Lung microvascular endothelial cell (primary cell): ENCODE measurements at regions not wholly inside any gene's neighbourhood (a gene's known extent, or its start where the extent isn't known, plus 50 kb on each side); places are given as distances from the start of the nearest gene placed in this dataset.
A peak's percentile ranks its signal among the peaks of the same experiment; 100 is the strongest.
"Not testable (repeated sequence)": the region's sequence is repeated elsewhere in the genome, so short reads cannot be mapped to it uniquely, and the experiment has no call there.

Source experiments
- DNase-seq, 2 donors: peaks; one replicate each; pipeline versions ENCODE4 v3.0.0 to v3.0.0-alpha.2; 2010; ENCODE audit warnings: low read depth in 2 of 2

DNA sequence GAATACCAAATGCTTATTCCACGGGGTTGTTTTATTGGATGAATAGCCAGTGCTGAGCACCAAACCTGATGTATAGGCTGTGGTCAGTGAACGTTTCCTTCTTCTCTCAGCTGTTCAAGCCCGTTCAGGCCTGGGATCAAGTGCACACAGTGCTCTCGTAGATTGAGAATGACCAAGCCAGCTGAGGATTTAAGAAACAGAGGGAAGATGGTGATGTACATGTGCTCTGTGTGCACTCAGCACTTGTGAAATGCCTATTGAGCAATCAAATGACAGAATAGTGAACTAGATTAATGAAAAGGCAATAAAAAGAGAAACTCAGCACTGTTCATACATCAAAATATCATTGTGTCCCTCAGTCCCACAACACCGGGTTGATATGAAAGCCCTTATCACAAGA lies 302.5 kb downstream of the BMPER start:
- no peak for DNase-seq

DNA sequence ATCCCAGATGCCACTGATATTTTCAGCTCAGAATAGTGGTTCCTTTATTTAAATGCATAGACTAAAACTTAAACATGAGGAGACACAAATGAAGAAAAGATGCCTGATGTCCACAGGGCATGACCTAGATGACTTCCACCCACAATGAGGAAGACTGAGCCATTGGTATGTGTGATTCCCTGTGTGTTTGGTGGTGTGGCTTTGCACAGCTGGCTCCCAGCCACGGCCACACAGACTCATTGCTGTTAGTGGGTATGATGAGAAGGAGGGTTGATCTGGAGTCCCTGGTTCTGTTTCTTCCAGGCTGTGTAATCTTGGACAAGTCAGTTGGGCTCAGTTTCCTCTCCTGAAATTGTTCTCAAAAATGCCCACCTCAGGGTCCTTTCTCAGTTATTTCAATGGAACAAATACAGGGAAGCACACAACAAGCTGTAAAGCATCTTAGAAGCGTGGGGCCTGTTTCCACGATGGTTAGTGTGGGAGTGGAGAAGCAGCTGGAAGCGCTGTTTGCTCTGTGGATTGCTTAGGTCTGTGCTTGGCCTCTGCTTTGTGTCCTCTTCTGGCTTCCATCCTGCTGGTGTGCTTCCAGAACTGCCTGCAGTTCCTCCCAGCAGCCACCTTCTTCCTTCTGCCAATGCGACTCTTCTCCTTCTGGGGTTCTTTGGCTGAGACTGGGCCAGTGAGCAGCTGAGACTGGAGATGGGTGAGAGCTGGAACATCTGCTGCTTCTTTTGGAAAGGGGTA lies 303.7 kb downstream of the BMPER start:
- DNase-seq, result no peak

DNA sequence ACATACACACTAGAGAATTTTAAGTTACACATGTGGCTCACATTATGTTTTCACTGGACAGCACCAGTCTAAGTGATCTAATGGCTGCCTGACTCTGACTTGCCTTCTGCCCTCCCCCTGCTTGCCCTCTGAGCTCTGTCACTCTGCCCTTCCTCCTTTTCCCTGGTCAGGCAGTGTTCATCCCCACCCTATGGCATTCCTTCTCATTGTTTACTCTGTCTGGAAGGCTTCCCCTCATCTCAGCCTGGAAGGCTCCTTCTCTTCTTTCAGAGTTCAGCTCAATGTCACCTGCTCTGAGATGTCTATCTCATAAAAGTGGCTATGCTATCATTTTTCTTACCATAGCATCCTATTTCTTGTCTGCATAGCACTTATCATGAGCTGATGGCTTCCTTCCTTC lies 305.7 kb downstream of the BMPER start:
- no peak for DNase-seq

DNA sequence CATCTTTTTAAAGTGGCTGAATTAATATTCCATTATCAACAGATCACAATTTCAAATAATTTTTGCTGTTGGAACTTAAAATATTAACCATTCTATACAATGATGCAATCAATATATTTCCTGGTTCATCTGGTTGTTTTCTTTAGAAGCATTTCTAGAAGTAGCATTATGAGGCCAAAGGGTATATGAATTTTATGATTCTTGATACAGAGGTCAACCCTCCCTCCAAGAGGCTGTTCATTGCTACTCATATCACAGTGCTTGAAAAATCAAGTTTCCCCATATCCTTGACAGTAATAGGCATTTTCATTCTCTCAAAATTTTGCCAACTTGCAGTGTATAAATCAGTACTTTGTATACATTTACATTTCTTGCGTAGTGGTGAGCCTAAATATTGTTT lies 312.6 kb downstream of the BMPER start:
- DNase-seq, result no peak

DNA sequence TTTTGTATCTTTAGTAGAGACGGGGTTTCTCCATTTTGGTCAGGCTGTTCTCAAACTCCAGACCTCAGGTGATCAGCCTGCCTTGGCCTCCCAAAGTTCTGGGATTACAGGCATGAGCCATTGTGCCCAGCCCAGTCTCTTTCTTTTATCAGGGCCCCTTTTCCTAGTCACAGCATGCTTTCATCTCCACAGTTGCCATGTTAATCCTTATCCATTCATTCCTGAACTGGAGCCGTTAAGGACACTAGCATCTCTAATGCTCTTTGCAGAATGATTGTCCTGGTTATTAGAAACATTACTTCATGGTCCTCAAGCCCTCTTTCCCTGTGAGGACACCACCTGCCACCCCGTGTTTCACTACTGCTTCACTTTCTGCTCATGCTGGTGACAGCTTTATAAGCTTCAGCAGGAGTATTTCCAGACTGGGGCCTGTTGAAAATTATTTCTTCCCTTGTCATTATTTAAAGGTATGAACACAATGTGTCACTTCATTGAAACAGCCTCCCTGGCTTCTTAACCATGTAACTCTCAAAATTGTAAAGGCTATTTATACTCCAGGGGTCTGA lies 313.9 kb downstream of the BMPER start:
- no peak for DNase-seq

DNA sequence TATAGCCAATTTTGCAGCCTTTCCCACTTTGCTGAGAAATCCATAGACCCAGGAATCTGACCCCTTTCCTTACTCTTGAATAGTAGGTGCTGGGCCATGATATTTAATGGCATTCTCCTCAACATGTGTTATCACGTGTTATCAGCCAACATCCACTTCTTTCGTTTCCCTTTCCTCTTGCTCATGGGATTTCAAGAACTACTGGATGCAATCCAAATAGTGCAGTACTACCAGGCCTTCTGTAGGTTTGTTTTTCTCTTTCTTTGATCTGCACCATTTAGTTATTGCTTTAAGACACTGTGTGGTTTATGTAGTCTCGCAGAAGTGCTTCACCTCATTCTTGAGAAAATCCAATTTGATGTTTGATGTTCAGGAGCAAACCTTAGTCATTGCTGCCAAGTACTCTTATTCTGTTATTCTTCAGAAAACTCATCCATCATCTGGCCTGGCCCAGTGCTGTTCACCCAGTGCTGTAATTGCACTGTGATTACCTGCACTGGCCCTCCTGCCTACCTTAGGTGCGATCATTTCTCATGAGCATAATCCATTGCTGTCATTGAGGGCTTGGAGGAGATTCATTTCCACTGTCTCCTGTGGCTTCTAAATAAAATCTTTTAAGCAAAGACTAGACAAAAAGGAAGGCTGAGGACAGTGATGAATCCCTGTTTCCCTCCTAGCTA lies 315.3 kb downstream of the BMPER start:
- peak in 1 of 2 donors; percentile 6 for DNase-seq

DNA sequence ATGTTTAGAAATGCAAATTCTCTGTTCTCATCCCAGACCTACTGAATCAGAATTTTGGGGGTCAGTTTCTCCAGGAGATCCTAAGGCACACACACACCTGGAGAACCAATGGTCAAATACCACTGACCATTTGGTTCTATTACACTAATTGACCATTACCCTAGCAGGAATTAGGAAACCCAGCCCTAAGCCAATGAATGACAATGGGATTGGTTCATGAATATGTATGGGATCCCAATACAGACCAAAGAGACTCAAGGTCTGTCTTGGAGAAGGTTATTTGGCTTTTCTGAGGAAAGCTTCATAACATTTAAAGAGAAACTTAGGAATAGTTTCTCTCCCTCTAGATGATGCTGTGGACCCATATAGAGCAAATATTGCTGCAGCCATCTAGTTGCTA lies 317.0 kb downstream of the BMPER start:
- no peak for DNase-seq

DNA sequence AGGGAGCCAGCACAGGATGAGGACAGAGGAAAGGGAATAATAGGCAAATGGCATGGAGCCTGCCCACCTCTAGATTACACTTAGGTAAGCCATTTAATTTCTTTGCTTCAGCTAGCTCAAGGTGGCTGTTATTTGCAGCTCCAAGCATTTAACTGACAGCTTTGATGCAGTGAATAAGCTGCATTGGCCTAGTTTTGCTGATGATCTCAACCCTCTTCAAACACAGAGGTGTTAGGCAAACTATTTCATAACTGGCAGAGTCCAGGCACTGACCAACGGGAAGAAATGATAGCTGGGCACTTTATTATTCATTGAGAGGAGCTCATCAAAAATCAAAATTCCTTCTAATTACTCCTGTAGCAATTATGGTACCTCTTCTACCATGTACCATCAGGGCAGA lies 317.4 kb downstream of the BMPER start:
- no peak for DNase-seq

DNA sequence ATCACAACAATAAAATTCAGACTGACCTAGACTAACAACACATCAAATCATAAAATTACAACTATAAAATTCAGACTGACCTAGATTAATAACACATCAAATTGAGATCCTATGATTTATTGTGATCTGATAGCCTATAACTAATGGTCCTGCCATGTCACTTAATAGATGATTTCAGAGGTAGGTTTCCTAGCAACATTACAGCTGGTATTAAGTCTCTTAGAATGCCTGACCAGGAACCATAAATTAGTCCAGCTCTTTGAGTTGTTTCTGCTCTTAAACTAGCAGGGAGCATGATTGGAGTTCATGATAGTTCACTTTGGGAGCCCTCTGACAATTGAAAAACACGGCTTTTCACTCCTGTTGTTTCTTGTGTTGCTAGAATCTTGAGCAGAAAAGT lies 318.9 kb downstream of the BMPER start:
- DNase-seq, result no peak

DNA sequence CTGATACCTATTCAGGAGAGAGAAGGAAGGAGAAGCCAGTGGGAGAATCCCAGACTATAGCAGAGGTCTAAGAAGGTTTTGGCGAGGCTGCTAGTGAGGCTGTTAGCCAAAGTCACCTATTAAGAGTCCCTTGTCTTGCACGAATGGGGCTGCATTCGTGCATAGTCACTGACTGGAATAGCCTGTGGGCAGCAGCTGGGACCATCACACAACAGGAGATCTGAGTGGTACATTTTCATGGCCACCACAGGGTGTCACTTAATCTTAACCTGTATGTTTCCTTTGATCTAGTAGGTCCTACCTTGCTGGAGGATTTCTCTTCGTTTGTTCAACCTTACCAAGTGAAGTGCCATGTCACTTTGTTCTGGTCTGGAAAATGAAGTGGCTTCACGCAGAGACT lies 319.9 kb downstream of the BMPER start:
- no peak for DNase-seq

DNA sequence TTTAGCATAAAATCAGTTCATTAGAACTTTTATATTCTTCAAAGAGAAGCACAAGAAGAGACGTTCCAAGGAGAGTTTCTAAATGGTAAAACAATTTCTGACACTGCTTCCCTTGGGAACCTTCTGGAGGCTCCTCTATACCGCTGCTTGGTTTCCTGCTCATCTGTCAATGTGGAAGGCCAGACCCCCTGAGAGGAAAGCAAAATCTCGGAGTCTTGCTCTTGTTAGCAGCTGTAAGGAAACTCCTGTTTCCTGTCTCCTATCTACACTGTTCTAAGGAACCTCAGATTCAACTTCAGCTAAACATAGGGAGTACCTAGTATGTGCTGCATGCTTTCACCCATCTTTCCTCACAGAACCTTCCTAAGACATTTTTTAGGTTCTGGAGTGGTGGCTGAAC lies 322.2 kb downstream of the BMPER start:
- peak in 1 of 2 donors; percentile 60 for DNase-seq

DNA sequence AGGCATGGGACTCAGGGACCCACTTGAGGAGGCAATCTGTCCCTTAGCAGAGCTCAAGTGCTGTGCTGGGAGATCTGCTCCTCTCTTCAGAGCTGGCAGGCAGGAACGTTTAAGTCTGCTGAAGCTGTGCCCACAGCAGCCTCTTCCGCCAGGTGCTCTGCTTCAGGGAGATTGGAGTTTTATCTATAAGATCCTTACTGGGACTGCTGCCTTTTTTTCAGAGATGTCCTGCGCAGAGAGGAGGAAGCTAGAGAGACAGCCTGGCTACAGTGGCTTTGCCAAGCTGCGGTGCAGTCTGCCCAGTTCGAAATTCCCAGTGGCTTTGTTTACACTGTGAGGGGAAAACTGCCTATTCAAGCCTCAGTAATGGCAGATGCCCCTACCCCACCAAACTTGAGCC lies 329.8 kb downstream of the BMPER start:
- DNase-seq, result not testable (repeated sequence)

DNA sequence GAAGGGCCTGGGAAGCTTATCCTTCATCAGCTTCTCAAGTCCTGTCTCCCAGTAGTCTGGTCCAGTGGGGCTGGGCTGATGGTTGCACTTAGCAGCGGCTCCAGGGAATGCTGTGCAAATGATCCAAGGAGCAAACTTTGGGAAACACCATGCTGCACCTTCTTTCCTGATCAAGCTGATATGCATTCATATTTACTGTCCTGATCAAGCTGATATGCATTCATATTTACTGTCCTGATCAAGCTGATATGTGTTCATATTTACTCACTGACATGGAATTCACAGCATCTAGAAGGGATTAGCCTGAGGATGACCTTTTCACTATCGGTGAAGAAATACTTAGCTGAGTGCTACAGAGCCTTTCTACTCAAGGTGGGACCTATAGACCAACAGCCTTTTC lies 330.7 kb downstream of the BMPER start:
- DNase-seq, result no peak

DNA sequence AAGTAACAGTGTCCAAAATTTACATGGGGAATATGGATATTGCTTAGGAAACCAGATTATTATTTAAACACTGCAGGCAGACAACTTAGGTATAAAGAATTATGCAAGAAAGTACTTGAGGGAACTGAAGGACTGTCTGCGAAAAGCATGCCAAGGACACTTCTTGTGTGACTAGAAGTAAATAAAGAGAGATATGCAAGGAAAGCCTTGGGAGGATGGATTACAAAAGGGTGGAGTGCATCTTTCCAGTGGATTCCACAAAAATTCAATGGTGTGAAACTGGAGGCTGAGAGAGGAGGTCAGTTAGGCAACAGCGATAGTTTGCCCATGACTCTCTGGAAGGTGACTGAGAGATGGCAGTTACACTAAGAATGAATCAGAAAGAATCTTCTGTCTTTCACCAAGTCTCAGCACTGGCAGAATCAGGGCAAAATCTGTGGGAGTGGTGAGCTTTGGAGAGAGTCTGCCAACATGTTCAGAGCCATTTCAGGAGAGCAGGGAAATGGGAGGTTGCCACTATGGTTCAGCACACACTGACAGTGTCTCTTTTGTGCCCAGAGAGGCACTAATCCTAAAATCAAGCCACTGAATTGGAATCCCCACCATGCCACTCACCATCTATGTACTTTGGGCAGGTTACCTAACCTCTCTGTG lies 331.6 kb downstream of the BMPER start:
- DNase-seq, result no peak

DNA sequence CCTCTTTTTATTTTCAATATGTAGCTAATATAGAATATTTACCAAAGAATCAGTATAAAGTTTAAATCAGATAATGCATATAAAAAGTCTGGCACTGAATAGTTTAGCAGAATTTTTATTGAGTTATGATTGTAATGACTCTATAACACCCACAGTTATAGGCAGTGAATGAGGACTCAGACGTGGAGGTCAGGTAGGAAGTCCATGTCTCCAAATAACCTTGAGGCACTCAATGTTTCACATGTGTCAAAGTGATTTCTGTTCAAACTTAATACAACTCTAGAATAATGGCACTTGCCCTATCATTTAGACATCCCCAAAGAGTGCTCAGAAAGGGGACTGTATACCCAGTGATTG lies 332.1 kb downstream of the BMPER start:
- no peak for DNase-seq

DNA sequence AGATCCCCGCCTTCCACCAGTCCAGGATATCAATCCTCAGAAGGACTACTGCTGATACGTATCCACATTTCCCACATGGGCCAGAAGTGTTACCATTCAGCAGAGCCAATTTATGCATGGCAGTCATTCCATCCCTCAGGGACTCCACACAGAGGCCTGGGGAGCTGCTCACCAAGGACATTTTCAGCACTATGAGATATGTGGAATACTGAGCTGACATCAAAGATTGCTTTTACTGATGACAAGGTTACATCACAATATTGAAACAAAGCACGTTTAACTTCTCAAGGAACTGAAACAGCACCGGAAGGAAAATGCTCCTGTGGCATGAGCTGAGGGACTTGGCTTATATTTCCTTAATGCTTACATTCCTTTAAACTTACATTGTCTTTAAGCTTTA lies 335.1 kb downstream of the BMPER start:
- no peak for DNase-seq

DNA sequence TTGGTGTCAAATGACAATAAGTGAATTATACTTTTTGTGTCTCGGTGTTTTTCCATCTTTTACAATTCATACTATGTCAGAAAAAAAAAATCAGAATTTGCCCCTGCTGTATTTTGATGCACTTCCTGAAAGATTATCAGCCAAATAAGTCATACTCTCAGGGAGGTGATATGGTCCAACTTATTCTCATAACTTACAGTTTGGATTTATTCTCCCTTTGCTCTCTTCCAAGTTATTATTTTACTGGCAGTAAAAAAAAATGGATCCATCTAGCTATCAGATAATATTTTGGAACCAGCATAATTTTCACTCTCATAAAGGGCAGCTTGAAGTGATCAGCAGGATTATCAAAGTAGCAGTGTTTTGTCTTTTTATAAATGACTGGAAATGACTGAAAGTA lies 337.1 kb downstream of the BMPER start:
- no peak for DNase-seq

DNA sequence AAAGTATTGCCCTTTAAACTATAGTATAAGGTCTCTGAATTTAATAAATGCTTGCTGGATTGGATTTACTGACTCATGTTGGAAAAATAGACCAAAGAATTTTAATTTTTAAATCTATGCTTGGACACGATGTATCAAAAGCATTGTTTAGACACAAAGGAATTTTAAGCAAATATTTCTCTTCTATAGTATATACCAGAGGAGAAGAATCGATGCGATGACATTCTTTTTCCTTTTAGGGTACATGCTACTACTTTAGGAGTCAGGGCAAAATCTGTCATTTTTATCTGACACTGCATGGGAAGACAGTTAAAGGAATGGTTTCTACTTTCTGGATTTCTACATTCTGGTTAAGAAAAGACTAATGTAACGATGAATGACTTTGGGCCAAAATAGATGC lies 339.9 kb downstream of the BMPER start:
- no peak for DNase-seq

DNA sequence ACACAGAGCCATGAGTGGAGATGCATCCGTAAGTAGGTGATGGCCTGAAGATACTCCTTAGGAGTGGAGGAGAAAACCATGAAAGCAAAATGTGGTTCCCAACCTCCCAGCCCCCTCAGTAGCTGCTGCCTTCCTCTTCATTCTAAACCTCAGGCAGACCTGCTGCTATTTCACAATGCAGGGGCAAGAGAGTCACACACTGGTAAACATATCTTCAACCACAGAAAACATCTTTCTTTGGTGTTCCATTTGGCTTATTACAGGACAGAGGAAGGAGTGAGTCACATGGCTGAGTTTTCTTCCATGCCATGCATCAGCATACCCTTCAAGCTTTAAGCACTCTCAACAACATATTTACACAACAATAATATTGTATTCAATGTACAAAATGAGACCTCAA lies 342.1 kb downstream of the BMPER start:
- DNase-seq, result no peak

DNA sequence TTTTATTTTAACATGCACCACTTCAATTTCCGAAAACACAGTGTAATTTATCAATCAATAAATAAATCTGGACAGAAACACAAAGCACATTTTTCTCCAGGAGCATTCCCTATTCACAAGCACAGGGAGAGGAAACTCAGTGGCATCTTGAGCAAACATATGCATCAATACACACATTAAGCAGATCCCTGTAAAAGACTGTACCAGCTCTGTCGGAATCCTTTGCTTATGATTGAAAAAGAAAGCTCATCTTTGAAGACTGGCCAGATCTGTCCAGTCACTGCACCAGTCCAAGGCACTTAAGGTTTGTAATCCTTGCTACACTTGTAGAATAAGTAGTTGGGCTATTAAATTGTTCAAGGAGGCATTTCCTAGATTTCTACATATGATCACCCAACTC lies 343.9 kb downstream of the BMPER start:
- DNase-seq, result no peak

DNA sequence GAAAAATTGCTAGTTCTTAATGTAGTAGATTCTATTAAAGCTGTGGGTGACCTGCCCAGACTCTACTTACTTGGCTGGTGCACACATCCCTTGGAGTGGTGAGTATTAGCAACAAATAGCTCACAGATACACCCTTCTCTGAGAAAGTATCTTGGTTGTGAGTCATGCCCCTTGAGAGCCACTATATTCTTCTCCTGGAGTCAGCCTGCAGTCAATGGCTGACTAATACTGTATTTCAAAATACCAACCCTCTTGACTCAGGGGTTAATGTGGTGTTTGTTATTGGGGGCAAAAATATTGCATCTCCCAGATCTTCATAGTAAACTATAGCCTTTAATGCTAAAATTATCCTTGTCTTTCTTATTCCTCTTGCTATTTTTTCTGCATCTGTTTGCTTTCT lies 354.9 kb downstream of the BMPER start:
- peak in 1 of 2 donors; percentile 71 for DNase-seq

DNA sequence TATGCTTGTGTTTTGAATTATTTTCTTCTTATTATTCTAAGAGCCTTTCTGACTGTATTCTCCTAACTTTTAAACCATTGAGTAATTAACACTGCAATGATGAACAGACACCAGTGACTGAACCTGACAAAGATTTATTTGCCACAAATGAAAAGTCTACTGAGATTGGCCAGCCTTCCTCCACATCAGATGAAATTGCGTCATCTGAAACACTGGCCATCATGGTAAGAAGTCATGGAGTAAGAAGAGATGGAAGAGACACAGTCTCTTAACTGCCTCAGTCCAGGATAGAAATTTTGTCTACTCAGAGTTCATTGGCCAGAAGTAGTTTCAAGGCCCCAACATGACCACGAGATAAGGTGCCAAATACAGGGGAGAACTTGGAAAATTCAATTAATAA lies 357.8 kb downstream of the BMPER start:
- DNase-seq, result no peak

DNA sequence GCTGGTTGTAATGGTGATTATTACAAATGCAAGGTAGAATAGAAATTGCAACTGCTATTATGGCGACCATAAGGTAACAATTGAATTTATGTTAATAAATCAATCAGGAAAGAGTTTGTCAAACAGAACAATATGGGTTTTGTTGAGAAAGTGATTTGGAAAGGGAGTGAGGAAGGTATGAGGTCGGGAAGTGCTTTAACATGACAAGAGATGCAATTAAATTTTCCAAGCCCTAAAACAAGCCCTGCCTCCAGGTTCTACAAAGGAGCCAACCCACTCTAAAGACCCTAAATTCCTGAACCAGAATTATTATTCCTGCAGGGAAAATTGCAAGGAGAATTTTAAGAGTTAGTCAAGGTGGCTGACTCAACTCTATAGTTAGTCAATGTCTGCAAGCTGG lies 363.7 kb downstream of the BMPER start:
- DNase-seq, result no peak
